DMS114 treated with DMSO at 0.1 percent for 48 hours (cell line): ENCODE measurements at regions not wholly inside any gene's neighbourhood (a gene's known extent, or its start where the extent isn't known, plus 50 kb on each side); places are given as distances from the start of the nearest gene placed in this dataset.

Experiments used
- DNase-seq: peaks from one replicate; lab custom pipeline; 2025; ENCODE audit not compliant: unreplicated experiment; lab: John Stamatoyannopoulos, UW

DNA sequence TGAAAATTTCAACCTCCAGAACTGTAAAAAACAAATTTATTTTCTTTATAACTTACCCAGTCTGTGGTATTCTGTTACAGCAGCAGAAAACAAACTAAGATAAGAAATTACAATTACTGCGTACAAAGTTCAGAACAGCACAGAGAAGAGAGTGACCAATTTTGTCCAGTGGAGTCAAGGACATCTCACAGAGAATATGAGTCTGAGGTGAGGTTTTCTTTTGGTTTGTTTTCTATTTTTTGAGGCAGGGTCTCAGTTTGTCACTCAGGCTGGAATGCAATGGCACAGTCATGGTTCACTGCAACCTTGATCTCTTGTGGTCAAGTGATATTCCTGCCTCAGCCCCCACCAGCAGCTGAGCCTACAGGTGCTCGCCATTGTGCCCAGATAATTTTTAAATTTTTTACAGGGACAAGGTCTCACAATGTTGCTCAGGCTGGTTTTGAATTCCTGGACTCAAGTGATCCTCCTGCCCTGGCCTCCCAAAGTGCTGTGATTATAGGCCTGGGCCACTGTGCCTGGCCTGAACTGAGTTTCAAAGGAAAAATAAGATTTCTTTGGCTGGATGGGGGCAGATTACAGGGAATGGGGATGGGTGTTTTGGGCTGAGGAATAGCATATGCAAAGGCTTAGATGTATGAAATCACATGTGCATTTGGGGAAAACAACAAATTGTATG lies 201.1 kb upstream of the USP24 start:
- DNase-seq: no peak

DNA sequence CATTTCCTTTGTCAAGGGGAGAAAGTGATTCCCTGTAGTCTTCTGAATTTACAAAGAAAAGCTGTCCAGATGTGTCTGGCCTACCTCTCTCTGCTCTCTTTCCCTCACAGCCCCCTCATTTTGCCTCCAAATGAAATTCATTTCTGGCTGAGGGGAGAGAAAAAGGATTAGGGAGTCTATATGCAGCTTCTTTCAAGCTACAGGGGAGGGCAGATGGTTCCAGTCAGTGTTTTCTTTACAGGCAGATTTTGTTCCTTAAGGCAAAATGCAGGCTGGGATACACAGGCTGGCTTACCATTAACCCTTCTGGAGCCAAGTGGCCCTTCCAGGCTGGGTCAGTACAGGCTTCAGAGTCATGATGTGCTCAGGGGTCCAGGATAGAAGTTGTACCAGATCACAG lies 198.1 kb upstream of the USP24 start:
- DNase-seq: no peak

DNA sequence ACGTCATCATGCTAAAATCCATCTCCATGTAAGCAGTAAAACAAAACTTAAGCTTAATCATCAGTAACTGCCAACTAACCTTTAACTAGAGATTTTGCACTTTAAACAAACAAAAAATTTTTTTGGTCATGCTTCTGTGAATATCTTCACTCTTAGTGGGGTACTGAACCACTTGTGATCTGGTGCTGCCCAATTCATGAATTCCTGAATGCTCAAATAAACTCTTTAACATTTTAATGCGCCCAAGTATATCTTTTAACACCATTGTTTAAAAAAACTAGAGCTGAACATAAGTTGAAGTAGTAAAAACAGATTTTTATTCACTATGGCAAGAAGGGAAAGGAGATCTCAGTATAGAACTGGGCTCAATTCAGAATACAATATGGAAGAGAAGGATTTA lies 196.9 kb upstream of the USP24 start:
- DNase-seq: no peak

DNA sequence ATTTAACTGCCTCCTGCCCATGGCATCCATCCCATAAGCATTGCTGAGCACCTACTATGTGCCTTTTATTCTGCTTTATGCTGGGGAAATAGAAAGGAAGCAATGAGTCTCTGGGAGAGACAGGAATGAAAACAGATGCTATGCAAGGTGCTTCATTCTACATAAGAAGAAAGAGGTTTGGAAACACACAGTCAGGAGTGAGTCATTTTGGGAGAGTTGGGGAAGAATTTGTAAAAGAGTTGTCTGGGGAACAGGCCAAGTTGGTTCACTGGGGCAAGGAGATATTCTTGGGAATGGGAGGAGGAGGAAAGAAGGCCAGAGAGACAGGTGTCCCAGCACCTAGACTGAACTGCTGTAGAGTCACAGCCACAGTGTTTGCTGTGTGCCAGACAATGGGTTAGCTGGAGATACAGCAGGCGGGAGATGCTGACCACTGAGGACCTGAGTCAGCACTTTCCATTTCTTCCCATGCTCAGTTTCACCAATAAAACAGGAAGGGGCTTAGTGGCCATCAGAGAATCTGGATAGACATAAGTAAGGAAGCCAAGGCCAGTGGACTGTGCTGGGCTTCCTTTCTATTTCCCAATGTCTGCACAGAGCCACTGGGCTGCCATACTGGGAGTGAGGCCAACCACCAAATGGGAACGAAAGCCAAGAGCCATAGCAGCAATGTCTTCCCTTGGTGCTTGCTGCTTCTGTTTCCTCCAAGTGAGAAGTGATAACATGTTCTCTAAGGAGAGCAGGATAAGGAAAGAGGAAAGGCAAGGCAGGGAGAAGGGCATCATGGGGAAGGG lies 187.7 kb upstream of the USP24 start:
- no peak for DNase-seq

DNA sequence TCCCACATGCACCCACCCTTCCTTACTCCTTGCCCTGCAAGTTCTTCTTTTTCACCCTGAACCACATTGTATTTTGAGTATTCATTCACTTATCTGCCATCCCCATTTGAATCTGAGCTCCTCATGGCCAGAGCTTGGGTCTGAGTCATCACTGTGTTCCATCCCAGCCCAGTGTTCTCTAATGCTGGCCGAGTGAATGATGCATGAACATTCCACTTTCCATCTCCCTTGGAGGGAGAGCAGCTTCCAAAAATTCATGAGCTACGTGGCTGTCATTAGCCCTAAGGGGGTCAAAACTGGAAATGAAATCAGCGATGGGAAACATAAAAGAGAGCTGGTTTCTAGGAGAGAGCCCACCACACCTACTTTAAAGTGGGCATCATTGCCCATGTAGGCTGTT lies 187.0 kb upstream of the USP24 start:
- no peak for DNase-seq

DNA sequence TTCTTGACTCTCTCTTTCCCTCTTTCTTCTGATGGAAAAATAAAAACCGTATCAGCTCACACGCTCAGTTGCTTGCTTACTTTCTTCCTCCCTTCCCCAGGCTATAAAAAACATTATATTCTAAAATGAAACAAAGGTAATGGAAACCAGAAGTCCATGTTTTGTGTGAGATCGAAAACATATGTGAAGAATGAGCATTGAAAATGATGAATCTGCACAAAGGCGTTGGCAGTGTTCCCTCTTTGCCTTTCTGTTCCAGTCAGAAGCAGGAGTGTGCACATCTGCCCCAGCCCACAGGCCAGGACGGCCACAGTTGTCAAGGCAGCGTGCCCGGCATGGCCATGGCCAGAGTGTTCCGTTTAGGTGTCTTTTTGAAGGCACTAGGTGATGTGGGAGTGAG lies 185.3 kb upstream of the USP24 start:
- DNase-seq: no peak

DNA sequence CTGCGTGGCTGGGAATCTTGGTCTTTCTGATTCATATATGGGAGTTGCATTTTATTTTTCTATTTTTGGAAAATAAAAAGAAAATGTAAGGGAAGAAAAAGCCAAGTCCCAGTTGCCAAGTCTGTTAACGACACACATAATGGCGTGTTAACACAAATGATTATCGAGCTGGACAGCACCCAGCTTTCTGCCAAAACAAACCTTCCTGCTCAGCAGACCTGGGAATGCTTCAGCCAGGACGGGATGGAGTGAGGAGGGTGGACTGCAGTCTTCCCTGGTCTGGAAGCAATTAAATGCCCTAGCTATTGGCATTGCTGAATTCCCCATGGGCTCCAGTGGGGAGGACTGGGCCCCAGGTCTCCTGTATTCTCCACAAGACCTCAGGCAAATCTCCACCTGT lies 184.2 kb upstream of the USP24 start:
- no peak for DNase-seq

DNA sequence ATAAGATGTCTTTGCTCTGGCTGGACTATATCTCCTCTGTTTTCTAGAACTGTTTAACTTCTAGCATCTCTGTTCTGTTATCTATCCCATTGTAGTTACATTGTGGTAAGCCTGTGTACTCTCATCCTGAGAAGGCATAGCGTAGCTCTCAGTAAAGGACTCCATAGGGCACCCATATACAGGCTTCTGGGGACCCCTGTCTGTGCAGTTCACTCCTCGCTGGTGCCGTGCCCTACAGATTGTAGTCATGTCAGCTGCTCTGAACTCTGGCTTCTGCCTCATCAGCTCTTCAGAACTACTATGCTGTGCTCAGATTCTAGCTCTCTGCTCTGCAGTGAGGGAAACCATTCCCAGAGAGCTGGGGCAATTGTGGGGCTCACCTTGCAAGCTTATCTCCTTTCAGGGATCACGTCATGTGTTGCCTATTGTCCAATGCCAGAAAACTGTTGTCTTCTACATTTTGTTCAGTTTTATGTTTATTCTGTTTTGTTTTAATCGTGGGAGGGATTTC lies 181.3 kb upstream of the USP24 start:
- no peak for DNase-seq

DNA sequence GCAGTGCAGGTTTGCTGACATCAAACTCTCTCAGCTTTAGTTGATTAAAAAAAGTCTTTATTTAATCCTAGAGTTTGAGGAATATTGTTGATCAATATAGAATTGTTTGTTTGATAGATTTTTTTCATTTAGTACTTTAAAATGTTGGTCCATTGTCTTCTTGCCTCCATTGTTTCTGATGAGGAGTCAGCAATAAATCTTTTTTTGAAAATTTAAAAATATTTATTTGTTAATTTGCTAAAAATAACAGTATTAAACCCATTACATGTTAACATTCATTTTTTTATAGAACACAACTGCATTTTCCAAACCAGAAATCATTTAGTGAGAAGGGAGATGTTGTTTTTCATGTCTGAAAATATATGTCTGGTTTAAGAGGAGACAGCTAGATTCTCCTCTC lies 173.8 kb upstream of the USP24 start:
- DNase-seq: no peak

DNA sequence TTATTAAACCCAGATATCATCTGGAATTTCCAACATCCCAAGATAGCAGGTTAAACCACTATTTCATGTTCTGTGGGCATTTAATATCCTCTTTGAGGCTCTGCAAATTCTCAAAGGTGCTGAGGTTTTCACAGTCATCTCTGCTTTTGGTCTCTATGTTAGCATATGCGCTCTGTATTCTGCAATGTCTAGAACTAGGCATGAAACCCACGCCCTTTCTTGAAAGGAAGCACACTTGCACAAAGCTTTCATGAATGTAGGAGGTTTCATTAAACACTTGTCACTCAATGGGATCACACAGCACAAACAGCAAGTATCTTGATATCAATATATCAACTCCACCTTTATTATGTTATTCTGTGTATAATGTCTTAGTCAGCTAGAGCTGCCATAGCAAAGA lies 172.0 kb upstream of the USP24 start:
- DNase-seq: no peak

DNA sequence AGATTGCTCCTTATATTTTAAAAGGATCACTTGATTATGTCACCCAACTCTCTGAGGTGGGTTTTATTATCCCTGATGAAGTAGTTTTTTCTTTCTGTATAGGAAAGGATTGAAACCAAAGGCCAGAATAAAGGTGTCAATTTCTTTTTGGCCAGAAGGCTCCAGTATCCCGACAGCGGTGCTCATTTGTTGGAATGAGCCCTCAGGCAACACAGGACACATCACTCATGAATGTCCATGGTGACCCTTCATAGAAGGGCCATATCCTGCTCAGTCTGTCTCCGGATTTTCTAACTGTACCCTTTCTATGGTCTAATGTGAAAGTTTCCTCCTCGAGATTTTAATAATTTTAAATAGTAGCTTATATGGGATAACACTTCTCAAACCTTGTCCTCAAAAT lies 171.3 kb upstream of the USP24 start:
- DNase-seq: no peak

DNA sequence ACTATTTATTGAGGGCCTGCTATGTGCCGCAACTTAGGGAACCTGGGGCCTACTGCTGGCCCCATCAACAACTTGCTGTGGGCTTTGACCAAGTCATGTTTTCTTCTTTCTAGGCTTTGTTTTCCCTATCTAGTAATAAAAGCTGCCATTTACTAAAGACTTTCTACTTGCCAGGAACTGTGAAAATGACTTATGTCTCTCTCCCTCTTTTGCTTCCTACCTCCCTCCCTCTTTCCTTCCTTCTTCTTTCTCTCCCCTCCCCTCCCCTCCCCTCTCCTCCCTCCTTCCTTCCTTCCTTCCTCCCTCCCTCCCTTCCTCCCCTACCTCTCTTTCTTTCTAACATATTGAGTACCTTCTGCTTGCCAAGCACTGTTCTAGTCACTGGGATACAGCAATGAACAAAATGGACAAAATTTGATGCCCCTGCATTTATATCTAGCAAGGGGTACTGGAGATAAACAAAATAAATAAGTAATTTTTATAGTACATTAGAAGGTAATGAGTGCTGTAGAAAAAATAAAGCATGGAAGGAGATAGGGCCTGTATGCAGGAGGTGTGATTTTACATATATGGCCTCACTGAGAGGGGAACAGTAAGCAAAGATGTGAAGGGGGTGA lies 170.3 kb upstream of the USP24 start:
- DNase-seq: no peak

DNA sequence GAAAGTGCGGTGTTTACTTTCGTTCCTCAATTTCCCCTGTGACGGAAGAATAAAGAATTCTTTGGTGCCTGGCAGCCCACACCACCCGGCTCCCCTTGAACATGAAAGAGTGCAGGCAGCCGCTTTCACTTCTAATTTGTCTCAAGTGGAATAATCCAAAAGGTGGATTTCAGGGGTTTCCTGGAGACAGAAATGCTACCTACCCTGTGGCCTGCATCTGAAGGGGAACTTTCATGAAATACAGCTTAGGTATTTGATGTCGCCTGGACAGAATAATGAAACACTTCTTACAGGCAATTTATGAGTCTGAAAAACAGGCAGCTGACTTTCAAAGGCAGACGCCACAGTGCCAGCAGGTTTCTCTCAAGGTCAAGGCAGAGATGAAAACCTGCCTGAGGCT lies 169.5 kb upstream of the USP24 start:
- no peak for DNase-seq

DNA sequence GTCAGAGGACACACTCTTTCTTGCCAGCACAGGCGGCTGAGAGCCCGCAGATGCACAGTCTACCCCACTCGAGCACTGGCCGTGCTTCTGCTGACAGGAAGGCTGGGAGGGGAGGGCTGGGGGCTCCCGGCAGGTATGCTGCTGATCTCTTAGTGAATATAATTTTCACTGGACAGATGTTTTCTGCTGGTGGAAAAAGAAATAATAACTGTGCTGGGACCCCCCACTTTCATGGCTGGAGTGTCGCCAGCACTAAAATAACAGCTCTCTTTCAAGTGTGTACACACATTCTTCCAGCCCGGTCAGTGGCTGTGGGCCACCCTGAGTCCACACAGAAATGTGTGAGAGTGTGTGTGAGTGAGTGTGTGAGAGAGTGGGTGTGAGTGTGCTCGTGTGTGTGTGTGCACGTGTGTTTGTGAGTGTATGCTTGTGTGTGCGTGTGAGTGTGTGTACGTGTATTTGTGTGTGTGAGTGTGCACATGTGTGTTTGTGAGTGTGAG lies 167.7 kb upstream of the USP24 start:
- no peak for DNase-seq

DNA sequence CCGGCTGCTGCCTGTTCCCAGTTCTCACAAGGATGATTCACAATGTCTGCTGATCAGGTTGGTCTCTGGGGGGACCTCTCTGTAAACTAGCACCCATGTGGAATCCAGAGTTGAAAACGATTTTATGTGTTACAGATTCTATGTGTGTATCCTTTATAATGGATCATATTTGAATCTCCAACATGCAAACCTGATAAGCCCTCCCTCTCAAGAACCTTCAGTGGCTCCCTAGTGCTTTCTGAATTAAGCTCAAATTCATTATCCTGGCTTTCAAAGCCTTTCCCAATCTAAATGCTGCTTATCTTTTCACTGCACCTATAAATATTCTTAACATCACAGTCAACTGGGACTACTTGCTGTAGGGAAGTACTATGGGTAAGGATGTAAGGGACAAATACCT lies 166.8 kb upstream of the USP24 start:
- no peak for DNase-seq

DNA sequence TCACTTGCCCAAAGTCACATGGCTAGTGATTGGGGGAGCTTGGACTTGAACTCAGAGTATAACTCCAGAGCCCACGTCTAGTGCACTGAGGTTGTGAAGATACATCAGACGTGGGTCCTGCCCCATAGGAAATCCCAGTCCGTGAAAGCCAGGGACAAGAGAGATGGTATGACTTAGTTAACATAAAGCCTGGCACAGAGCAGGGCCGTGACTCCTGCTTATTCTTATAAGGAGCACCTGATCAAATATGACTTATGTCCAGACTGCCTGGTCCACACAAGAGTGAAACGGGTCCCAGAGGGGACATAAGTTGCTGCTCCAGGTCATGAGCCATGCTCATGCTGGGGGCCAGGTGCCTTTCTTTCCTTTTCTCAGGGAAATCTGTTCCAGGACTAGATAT lies 166.3 kb upstream of the USP24 start:
- no peak for DNase-seq

DNA sequence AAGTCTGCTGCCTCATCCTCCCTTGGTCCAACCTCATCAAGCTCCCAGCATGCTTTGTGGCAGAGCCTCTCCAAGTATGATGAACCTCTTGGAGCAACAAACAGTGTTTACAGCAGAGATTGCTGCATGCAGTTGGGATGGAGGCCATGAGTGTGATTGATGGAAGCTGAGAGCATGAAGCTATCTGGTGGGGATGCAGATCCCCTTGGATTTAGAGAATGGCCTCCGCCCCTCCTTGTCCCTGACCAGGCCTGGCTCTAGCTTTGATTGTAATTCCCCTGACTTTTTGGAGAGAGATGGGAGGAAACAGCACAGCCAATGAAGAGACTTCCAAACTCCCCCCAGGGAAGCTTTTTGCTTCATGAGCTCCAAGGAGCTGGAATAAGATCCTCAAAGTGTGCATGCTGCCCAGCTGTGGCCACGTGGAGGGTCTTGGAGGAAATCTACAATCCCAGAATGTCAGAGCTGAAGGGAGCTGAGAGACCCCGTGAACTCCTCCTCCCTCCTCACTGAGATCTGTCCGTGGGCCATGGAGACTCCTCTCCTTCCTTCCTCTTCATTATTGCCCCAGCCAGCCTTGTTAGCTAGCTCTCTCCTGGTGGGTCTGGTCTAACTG lies 165.3 kb upstream of the USP24 start:
- no peak for DNase-seq

DNA sequence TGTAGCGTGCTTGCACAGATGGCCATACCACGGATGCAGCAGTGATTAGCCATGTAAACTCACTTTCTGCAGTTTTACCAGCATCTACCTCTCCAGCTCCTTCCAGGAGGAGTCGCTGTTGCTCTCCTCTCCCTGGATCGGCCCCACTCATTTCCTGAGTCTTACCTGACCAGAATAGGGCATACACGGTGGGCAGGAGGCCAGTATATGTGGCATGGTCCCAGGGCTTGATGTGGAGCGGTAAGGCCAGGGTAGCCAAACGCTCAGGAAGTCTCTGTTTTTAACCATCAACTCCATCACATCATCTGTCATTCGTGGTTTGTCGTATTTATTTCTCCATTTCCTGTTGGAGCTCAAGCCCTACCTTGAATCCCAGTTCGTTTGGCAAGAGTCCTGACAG lies 163.4 kb upstream of the USP24 start:
- no peak for DNase-seq

DNA sequence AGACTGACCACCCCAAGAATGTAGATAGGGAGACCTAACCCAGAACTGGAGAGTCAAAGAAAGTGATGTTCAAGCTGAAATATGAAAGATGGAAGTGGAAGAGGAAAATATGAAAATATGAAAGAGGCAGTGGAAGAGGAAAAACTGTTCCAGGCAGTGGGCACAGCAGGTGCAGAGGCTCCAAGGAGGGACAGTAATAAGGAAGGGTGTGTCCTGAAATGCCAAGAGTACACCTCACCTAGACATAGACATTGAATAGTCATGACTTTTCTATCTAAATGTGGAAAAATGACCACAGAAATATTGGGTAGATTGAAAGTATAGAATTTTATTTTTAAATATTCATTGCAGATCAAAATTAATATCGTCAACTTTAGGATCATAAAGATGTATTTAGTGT lies 161.7 kb upstream of the USP24 start:
- DNase-seq: no peak

DNA sequence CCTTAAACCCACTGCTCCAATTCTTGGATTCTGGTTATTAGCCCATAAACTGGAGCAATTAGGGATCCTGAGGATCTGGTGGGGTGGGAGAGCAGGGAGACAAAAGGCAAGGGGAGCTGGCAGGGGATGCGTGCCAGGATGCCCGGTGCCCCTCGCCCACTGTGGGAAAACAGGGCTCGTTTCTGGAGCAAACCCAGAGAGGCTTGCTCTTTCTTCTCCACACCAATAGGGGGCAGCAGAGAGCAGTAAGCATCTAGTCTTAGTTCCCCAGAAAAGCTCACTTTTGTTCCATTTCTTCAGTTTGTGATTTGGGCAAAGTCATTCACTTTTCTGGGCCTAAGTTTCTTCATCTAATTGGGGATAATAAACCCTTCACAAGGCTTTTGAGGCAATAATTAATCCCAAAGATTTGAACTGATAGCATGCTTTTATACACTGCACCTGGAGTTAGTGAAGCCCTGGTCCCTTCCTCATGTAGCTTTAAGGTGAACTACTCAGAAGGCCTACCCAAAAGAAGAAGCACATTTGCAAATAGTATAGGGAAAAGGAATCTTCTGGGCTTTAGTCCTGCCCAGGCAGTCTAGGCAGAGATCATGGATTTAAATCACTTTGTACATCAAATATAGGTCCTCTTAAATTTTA lies 160.6 kb upstream of the USP24 start:
- peak; percentile 17 for DNase-seq
